ENCODE measurements at regions not wholly inside any gene's neighbourhood (a gene's known extent, or its start where the extent isn't known, plus 50 kb on each side); places are given as distances from the start of the nearest gene placed in this dataset.
"Not testable (repeated sequence)": the region's sequence is repeated elsewhere in the genome, so short reads cannot be mapped to it uniquely, and the experiment has no call there.

DNA sequence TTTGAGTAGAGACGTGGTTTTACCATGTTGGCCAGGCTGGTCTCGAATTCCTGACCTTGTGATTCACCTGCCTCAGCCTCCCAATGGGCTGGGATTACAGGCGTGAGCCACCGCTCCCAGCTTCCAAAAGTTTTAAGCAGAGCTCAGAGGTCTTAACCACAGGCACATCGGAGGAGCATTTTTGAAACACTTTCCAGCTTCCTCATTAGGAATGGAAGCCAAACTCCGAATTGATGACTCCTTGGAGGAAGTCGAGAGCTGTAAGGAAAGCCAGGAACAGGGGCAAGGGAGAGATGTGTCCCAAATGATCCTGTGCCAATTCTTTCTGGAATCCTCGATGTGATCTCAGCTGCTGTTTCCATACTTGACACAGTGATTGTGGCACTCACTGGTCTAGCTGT is 56.2 kb upstream of the CCZ1B start:
- not testable (repeated sequence) for DNase-seq

DNA sequence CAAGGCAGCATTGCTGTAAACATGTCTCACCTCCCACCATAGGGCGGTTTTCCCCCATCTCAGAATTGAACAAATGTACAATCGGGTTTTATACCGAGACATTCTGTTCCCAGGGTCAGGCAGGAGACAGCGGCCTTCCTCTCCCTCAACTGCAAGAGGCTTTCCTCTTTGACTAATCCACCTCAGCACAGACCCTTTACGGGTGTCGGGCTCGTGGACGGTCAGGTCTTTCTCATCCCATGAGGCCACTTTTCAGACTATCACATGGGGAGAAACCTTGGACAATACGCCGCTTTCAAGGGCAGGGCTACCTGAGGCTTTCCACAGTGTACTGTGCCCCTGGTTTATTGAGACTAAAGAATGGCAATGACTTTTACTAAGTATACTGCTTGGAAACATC is 57.7 kb upstream of the CCZ1B start:
- DNase-seq: not testable (repeated sequence)

DNA sequence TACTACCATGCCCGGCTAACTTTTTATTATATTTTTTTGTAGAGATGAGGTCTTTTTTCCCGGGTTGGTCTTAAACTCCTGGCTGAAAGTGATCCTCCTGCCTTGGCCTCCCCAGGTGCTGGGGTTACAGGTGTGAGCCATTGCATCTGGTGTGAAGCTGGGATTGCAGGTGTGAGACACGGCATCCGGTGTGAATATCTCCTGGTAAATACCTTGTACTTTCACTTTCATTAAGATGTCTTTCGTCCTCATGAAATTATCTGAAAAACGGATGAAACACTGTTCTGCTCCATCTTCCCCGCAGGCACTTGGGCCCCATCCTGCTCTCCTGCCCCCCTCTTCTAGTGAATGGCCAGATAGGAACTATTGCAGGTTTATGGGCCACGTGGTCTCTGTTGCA is 60.1 kb upstream of the CCZ1B start:
- DNase-seq: no peak

DNA sequence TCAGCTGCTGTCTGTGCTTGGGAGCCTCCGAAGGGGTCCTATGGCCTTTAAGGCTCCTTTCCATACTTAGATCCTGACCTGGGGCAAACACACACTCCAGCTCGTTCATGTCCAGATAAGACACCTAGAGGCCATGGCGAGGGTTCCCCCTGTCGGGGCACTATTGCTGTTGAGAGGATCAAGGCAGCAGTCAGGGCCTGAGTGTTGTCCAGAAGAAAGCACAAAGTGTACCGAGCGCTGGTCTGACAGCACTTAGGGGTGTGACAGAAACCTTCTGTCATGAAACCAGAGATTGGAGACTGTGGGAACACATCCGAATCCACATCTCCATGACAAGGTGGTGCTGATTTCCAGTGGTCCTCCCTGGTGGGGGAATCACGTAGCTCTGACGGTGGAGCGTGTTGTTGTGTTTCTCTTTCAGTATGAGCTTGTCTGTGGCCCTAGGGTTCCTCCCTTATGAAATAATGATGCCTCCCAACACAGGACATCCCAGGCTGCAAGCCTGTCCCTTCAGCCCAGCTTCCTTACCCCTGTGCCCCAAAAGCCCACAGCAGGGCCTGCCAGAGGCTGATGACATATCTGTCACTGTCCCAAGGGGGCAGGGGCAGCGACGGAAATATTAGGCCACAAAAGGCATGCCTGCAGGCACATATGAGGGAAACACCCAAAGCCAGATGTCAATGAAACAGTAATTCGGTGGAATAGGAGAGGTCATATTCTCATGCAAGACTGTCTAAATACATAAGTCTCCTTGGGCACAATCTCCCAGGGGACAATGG is 62.4 kb upstream of the CCZ1B start:
- DNase-seq: not testable (repeated sequence)

DNA sequence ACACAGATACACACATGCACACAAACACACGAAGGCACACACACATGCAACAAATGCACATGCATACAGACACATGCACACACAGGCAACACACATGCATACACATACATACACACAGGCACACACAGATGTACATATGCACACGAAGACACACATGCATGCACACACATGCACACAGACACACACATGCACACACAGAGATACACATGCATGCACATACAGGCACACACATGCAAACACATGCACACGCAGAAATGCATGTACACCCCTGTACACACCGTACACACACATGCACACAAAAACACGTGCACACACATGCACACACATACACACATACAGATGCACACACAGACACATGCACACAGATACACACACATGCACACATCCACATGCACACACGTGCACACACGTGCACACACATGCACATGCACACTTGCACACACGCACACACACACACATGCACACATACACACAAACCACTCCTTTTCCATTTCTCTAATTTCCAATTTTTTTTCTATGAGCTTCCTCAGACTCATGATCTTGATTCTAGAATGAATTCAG is 63.3 kb upstream of the CCZ1B start:
- DNase-seq: no peak

DNA sequence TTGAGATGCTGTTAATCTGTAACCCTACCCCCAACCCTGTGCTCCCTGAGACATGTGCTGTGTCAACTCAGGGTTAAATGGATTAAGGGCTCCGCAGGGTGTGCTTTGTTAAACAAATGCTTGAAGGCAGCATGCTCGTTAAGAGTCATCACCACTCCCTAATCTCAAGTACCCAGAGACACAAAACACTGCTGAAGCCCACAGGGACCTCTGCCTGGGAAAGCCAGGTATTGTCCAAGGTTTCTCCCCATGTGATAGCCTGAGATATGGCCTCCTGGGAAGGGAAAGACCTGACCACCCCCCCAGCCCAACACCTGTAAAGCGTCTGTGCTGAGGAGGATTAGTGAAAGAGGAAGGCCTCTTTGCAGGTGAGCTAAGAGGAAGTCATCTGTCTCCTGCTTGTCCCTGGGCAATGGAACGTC is 76.0 kb upstream of the CCZ1B start:
- not testable (repeated sequence) for DNase-seq

DNA sequence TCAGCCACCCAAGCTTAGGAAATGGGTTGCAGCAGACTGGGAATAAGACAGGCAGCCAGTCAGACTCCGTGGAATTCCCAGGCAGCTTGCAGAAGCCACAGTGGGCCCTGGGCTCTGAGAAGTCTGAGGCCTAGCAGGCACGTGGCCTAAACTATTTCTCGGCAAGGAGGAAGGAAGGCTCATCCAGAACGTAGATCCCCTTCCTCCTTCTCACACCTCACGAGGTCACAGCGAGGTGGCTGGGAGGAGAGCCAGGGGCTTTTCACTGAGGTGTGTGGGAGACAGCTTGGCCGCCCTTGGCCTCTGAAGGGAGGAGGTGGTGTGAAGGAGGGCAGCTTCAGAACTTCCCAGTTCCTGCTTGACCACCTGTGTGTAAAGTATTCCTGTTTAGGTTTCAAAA is 77.2 kb upstream of the CCZ1B start:
- DNase-seq: not testable (repeated sequence)

DNA sequence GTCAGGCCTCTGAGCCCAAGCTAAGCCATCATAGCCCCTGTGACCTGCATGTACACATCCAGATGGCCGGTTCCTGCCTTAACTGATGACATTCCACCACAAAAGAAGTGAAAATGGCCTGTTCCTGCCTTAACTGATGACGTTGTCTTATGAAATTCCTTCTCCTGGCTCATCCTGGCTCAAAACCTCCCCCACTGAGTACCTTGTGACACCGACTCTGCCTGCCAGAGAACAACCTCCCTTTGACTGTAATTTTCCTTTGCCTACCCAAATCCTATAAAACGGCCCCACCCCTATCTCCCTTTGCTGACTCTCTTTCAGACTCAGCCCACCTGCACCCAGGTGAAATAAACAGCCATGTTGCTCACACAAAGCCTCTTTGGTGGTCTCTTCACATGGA is 77.7 kb upstream of the CCZ1B start:
- not testable (repeated sequence) for DNase-seq

DNA sequence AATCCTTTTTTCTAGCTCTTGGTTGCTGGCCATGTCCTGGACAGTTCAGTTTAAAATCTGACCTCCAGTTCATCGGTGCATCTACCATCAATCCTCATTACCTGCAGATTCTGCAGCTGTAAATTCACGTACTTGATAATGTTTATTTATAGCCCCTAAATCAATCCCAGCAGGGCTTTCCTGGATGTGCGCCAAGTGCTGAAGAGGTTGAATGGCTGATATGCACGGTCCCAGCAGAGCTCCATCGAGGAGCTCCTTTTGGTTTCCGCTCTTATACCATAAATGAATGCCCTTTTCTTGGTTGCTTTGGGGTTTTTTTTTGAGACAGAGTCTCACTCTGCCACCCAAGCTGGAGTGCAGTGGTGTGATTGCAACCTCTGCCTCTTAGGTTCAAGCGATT is 91.2 kb upstream of the CCZ1B start:
- no peak for DNase-seq

DNA sequence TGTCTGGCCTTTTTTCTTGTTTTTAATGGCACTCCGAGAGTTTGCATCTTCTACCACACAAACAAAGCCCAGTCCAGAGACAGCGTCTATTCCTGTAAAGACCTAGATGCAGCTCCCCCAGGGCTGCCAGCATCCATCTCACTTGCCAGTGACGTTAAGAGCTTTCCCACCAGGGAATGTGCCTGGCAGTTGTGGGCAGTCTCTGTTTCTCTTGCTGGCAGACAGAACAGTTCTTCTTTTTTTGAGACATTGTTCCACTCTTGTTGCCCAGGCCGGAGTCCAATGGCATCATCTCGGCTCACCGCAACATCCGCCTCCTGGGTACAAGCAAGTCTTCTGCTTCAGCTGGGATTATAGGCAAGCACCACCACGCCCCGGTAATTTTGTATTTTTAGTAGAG is 93.1 kb upstream of the CCZ1B start:
- DNase-seq: not testable (repeated sequence)

DNA sequence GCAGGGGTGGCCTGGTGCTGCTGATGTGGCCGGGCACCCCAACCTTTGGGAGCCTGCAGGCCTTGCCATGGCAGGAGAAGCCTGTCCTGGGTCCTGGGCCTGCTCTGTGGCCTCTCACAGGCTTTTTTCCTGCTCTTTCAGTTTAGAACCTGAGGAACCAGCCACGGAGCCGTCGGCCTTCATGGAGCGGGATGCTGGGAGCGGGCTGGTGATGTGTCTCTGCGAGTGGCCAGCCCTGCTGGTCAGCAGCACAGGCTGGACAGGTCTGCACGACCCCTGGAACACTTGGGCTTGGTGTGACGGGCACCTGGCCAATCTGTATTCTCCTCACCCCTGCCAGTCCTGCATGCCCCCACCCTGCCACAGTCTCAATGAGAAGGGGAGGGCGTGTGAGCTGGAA is 98.4 kb upstream of the CCZ1B start:
- DNase-seq: not testable (repeated sequence)

DNA sequence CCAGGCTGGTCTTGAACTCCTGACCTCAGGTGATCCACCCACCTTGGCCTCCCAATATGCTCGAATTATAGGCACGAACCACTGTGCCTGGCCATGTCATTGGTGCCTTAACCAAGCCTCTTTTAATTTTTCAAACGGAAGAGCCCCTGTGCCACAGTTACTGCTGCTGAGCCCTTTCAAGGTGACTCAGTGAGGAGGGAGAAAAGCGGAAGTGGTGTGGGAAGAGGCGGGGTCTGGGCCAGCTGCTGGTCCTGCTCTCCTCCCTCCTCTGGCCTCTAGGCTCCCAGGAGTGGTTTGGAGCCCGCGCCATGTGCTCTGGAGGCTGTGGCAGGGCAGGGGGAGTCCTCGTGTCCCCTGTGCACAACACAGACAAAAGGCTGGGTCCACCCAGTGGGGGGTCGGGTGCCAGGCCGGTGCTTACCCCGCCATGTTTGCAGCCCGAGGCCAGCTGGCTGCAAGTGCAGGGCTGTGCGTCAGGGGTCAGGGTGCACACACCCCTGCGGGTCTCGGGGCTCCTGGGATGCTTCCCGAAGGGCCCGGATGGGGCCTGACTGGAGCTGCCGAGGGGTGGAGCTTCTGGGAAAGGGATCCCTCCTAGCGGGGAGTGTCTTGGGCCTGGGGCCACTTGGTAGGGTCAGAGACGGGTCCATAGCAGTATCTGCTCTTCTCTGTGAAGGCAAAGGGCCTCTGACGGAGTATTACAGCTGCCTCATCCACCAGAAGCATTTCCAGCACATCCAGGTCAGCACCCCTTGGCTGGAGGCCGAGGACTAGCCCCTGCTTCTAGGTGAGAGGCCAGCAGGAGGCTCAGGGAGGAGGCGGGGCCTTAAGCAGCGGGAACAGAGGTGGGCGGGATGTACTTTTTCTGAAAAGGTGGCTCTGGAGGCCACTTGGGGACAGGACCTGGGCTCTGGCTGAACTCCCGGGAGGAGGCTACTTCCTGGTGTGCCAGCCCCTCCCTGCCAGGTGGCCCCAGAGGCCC is 100.4 kb upstream of the CCZ1B start:
- not testable (repeated sequence) for DNase-seq

DNA sequence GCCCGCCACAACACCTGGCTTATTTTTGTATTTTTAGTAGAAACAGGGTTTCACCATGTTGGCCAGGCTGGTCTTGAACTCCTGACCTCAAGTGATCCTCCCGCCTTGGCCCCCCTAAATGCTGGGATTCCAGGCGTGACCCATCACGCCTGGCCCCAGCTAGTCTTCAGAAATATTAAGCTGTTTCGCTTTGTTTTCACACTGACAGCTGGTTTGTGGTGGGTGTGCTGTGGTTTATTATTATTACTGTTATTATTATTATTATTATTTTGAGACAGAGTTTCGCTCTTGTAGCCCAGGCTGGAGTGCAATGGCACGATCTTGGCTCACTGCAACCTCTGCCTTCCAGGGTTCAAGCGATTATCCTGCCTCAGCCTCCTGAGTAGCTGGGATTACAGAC is 101.6 kb upstream of the CCZ1B start:
- not testable (repeated sequence) for DNase-seq

DNA sequence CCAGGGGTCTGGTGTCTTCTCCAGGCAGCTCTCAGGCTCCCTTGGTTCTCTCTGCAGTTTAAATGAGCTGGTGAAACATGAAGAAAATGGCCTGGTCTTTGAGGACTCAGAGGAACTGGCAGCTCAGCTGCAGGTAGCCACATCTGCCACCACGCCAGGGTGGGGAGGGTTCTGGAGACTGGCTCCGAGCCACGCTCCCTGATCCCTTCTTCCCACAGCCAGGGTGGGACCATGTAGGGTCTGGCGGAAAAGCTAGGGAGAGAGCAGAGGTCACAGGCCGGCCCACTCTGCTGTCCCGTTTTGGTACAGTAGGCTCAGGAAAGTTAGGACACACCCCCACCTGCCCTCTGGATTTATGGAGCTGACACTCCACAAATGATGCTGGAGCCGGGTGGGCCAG is 103.5 kb upstream of the CCZ1B start:
- not testable (repeated sequence) for DNase-seq

DNA sequence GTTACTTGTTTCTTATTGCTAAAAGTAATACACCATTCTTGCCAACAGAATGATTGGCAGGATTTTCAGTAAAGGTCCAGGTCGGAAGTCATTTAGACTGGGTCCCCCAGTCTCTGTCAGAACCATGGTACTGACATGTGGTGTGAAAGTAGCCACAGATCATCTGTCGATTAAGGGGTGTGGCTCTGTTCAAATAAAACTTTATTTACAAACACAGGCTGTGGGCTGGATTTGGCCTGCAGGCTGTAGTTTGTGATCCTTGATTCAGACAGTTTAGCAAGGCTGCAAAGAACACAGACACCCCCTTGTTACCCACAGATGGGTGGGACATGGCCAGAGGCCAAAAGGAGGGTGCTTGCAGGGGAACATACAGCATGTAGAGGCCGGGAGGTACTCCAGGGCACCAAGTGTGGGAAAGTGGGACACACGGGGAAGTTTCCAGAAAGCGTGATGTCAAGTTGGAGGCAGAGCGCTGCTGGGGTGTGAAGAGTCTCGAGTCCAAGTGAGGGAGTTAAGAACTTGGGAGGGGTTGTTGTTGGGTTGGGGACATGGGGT is 104.1 kb upstream of the CCZ1B start:
- not testable (repeated sequence) for DNase-seq

DNA sequence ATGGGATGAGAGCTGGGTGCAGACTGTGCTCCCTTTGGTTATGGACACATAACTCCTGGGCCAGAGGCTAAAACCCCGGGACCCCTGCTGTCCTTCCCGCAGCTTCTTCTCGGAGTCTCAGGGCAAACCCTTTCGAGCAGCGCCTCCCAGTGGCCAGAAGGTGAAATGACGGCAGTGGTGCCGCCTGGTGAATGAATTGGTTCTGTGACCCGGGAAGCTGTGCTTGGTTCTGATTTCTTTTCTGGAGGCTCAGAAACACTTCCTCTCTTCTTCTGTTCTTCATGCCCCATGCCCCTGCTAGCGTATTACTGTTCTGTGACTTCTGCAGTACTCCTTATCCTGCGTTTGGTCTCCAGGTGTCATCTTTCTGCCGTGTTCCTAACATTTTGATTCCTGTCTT is 104.7 kb upstream of the CCZ1B start:
- DNase-seq: peak; percentile 23 to 33

DNA sequence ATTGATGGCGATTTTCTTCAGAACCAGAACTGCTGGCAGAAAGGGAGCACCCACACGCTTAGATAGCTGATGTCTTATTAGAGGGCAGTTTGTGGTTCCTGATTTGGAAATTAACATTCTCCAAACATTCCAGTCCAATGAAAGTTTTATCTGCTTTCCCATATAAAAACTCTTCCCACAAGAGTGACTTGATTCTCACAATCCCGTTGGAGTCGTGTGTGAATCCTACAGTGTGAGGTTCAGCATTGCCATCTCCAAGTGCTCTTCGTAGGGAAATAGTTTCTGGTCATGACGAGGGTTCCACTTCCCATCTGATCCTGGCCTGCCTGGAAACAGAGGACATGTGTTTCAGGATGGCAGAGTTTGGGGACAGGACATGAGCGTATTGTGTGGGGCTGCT is 105.4 kb upstream of the CCZ1B start:
- DNase-seq: not testable (repeated sequence)

DNA sequence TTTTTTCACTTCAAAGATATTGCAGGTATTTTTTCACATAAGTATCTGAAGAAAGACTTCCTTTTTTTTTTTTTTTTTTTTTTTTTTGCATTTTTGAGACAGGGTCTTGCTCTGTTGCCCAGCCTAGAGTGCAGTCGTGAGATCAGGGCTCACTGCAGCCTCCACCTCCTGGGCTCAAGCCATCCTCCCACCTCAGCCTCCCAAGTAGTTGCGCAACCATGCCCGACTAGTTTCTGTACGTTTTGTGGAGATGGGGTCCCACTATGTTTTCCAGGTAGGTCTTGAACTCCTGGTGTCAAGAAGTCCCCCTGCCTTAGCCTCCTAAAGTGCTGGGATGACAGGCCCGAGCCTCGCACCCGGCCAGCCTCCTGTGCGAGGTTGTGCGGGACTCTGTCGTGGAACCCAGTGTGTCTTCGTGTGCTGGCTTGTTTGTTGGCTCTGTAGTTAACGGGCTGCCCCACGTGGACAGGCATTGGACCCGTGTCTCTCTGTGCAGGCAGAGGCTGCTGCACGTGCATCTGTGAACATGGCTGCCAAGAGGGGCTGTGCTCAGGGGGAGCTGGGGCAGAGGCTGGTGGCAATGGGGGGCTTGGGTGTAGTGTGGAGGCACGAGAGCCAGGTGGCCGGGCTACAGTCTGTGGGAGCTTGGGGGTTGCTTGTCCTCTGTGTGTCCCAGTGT is 108.0 kb upstream of the CCZ1B start:
- not testable (repeated sequence) for DNase-seq

DNA sequence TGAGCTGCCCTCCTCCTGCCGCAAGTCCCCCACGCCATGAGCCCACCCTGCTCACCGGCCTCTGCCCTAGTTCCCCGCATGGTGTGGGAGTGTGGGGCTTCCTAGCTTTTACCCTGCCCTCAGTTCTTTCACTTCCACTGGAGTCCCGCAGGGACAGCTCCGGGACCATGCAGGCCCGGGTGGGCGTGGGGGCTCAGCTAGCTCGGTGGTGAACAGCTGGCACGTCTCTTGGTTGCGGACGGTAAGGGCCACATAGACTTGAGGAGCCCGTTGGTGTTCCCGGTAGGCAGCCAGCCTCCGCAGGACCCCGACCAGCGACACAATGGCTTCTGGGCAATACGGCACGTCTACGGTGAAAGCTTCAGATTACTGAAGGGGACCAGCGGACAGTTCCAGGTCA is 108.9 kb upstream of the CCZ1B start:
- DNase-seq: no peak

DNA sequence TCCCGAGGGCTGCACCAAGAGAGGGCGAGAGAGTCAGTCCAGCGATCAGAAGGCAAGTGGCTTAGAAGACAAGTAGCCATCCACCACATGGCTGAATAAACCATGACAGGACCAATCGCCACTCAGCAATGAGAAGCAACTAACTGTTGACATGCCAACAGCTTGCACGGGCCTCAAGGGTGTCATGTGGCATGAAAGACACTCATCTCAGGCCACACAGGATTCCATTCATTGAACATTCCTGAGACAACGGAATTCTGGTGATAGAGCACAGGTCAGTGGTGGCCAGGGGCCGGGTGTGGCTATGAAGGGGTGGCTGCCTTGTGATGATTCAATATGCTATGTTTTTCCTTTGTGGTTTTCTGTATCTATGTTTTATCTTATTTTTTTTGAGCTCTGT is 110.6 kb upstream of the CCZ1B start:
- DNase-seq: not testable (repeated sequence)

DNA sequence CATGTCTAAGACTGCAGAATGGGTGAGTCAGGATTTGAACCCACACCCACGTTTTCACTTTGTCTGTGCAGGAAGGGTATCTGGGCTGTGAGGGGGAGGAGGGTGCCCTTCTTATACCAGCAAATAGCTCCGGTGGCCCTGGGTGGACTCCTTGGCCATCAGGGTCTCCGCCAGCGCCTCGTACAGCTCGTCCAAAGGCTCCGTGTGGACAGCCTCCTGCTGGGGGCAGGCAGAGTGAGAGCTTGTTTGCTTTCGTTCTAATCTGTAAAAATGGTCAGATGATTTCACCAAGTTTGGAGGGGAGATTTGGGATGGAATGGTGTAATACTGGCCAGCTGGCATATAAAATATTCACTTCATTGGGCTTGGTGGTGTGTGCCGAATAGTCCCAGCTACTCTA is 111.7 kb upstream of the CCZ1B start:
- DNase-seq: not testable (repeated sequence)

DNA sequence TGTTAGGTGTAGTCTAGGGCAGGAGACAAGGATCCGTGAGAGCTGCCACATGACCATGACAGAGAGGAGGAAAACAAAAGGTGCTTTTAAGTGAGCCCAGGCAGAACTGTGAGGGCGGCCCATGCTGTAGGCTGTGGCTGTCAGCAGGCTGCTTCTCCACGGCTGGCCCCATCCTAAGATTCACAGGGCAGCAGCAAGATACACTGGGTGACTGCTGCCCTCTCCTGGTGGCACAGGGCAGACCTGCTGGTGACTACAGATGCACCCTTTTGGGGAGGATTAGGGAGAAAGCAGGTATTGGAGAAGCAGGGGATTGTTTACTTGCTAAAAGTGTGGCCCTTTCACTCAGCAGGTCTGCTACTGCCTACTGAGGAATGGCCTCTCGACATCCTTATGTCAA is 112.2 kb upstream of the CCZ1B start:
- peak; percentile 10 to 22 for DNase-seq

DNA sequence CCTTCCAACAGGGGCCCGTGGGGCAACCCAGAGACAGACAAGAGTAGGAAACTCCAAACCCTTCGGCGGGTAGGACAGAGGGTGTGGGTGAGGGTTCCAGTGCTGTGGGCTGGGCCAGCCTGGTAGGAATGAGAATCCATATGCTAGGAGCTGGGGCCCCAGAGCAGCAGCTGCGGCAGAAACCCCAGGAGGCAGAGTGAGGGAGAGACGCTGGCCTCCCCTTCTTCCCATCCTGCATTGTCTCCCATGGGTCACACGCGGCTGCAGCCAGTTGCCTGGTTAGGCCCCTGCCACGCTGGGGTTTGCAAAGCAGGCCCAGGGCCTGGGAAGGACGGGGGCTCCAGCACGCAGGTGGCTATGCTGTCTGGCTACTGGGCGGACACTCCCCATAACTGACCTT is 113.1 kb upstream of the CCZ1B start:
- not testable (repeated sequence) for DNase-seq

Measured in CD4-positive, alpha-beta T cell treated with Interleukin-4 for 1 hour (primary cell).